Right ventricle myocardium superior (tissue), 1 donor: ENCODE measurements at regions not wholly inside any gene's neighbourhood (a gene's known extent, or its start where the extent isn't known, plus 50 kb on each side); places are given as distances from the start of the nearest gene placed in this dataset.
"Not testable (repeated sequence)": the region's sequence is repeated elsewhere in the genome, so short reads cannot be mapped to it uniquely, and the experiment has no call there.

ENCODE experiments used
- ATAC-seq: fragments of 200-7000 bp; cut with Tn5 transposase; one replicate; pipeline ENCODE4 v1.9.1; 2020; ENCODE audit warnings: mild to moderate bottlenecking; ENCODE audit not compliant: poor library complexity
- DNase-seq: peaks from one replicate; pipeline ENCODE4 v3.0.0-alpha.2; 2020
- intact Hi-C: fragments of 100-400 bp; cut with DNase I; formaldehyde crosslinking; loops from one replicate; pipeline ENCODE4 v1.11.2; 2022
- donor health status: DM: no; HTN: yes; CAD: no; lungs with severe emphysema.

DNA sequence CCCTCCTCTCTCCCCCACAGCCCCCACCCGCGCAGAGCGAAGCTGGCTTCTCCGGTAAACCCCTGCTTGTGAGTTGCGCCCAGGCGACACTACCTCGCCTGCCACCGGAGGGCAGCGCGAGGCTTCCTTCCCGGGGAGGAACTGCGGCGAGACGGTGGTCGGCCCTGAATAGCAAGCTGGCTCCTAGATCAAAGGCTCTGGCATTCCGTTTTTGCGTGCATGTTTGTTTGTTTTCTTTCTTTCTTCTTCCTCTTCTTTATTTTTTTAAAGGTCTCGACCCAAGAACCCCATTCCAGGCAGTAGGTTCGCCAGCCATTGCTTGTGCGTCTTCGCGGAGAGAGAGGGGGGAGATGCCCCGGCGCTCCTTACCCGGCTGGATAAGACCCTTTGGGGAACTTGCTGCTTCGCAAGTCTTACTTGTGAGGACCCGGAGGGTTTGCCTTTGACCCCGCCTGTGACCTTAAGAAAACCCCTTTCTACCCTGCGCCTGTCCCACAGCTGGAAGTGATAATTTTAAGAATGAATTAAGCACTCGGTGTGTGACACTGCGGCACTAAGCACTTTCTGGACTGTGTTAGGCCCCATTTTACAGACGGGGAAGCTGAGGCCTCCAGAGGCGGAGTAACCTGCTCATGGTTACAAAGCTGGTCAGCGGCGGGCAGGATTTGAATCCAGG is 92.7 kb upstream of the SIRPA start:
- DNase-seq (peak; percentile 83), ATAC-seq (peak; percentile 89)
- intact Hi-C loops: loop anchor here (5.0 kb wide), 1 partner anchor 95 kb away; the partner anchor contains the start of gene SIRPA

DNA sequence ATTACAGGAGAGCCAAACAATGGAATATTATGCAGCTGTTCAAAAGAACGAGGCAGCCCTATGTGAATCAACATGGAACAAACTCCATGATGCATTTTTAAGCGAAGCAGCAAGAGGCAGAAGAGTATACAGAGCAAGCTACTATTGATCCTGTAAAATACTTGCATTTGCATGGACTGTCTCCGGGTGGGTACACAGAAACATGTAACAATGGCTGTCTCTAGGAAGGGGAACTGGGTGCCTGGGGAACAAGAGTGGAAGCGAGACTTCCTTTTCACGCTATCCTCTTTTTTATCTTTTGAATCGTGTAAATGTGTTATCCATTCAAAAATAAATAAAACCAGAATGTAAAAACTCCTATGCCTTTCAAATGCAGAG is 93.3 kb upstream of the SIRPA start:
- intact Hi-C loops: loop anchor here (5.0 kb wide), 1 partner anchor 95 kb away; the partner anchor contains the start of gene SIRPA
- DNase-seq (no peak), ATAC-seq (no peak)

DNA sequence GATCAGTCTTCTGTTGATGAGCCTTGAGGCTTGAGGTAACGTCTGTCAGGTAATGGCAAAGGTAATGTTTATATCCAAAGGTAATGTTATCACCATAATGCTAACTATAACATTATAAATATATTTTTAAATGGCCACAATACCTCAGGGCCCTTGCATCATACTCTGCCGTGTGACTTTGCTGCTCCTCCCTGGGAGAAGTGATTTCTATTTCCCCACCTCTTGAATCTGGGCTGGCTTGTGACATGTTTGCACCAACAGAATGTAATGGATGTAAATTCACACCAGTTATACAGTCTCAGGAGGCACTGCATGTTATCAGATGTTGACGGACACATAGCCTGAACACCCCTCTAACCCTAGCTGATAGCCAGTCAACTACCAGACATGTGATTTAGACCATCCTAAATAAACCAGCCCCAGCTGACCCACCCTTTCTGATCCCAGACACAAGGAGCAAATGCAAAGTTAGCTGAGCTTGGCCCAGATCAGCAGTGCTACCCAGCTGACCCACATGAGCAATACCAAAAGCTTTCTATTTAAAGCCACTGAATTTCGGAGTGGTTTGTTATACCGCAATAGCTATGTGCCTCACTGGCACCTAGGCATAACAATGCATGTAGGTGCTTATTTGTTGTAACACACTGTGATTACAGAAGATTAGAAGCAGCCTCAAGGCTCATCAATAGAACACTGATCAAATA is 93.8 kb upstream of the SIRPA start:
- no peak for ATAC-seq
- intact Hi-C loops: loop anchor here (5.0 kb wide), 1 partner anchor 96 kb away; the partner anchor contains the start of gene SIRPA
- DNase-seq: no peak

- ATAC-seq: no peak
- no peak for DNase-seq
- intact Hi-C loops: loop anchor here (5.0 kb wide), 1 partner anchor 97 kb away; the partner anchor contains the start of gene SIRPA
Measured at GRCh38 chr20:1800777-1801176, 94.4 kb upstream of the SIRPA start.

DNA sequence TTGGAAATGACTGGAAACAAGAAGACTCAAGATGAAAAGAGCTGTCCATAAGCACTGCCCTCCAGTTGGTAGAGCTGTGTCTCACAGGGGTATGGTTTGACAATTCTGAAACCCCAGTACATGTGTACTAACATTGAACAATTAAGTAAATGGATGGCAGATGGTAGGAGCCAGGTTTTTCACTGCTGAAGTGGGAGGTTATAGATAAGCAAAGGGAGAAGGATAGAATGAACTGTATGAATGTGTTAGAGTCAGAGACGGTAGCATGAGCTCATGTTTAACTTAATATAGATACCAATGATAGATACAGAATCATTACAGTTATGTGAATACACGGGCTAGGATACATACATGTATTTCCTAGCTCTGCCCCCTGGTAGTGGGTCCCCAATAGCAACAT is 95.0 kb upstream of the SIRPA start:
- DNase-seq (no peak), ATAC-seq (no peak)
- intact Hi-C loops: loop anchor here (5.0 kb wide), 1 partner anchor 97 kb away; the partner anchor contains the start of gene SIRPA

- intact Hi-C loops: loop anchor here (5.0 kb wide), 1 partner anchor 98 kb away; the partner anchor contains the start of gene SIRPA
- not testable (repeated sequence) for DNase-seq, ATAC-seq
Measured at GRCh38 chr20:1799746-1800145, 95.5 kb upstream of the SIRPA start.

DNA sequence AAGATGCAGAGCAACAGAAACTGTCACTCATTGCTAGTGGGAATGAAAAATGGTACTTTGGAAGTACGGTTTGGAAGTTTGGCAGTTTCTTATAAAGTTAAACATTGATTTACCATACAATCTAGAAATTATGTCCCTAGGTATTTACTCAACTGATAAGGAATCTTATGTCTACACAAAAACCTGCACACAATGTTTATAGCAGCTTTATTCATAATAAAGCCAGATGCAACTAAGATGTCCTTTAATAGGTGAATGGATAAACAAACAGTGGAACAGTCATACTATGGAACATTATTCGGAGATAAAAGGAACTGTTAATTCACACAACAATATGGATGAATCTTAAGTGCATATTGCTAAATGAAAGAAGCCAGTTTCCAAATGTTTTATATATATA is 96.2 kb upstream of the SIRPA start:
- intact Hi-C loops: no loop called here
- DNase-seq (no peak), ATAC-seq (no peak)

GRCh38 chr20:1793821-1794220 is 101.4 kb upstream of the SIRPA start:
- ATAC-seq (no peak), DNase-seq (no peak)
- intact Hi-C loops: no loop called here

- ATAC-seq (no peak), DNase-seq (no peak)
- intact Hi-C loops: no loop called here
Measured at GRCh38 chr20:1792274-1792673, 102.9 kb upstream of the SIRPA start.

- intact Hi-C loops: no loop called here
- DNase-seq (no peak), ATAC-seq (no peak)
Measured at GRCh38 chr20:1790386-1790785, 104.8 kb upstream of the SIRPA start.

DNA sequence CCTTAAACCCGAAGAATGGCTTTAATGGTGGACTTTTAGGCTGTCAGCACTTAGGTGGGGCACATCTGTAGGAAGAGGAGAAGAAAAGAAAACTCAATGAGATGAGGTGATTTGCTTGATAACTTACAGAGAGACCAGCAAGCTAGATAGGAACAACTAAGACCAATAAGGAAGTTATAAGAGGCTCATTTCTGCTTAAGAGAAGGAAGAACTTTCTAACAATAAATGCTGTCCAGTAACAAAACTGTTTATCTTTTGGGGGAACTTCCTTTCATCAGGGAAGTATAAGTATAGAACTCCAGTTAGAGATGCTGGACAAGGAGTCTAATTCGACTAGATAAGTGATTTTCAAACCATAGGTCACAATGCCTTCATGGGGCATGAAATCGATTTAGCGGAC is 107.2 kb upstream of the SIRPA start:
- intact Hi-C loops: no loop called here
- no peak for ATAC-seq
- no peak for DNase-seq

GRCh38 chr20:1786486-1786885 is 108.7 kb upstream of the SIRPA start:
- DNase-seq (no peak), ATAC-seq (no peak)
- intact Hi-C loops: no loop called here

DNA sequence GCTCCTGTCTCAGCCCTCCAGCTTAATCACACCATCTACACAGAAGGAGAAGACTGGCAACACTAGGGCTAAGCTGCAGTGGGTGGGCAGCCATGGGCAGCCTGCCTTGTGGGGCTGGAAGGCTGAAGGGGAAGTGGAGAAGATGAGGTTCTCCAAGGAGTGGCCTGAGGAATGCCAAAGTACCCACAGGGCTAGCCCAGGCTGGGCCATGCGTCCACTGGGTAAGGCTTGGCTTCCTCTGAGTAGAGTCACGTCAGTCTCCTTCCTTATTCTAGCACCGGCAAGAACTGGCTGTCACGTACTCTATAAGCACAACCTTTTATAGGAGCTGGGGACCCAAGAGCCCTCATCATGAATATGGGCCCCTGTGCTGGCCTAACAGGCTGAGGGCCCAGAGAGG is 110.6 kb upstream of the SIRPA start:
- ATAC-seq (no peak), DNase-seq (no peak)
- intact Hi-C loops: no loop called here

GRCh38 chr20:1783245-1783644 is 112.0 kb upstream of the SIRPA start:
- ATAC-seq (no peak), DNase-seq (no peak)
- intact Hi-C loops: no loop called here

DNA sequence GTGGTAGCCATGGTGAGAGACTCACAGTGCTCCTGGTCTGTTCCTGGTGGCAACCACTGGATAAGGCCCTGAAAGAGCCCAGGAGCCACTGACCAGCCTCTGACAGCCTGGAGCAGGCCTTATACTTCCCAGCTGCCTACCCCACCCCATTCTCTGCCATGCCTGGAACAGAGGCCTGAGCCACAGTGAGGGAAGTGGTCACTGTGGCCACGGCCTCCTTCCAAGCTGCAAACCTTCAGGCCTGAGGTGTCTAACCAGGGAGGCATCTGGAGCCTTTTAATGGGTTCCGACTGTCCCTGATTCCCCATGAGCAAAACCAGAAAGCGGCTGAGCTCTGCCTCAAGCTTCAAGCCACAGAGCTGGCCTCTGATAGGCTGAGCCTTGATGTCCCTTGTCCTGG is 113.0 kb upstream of the SIRPA start:
- ATAC-seq (no peak), DNase-seq (no peak)
- intact Hi-C loops: no loop called here

DNA sequence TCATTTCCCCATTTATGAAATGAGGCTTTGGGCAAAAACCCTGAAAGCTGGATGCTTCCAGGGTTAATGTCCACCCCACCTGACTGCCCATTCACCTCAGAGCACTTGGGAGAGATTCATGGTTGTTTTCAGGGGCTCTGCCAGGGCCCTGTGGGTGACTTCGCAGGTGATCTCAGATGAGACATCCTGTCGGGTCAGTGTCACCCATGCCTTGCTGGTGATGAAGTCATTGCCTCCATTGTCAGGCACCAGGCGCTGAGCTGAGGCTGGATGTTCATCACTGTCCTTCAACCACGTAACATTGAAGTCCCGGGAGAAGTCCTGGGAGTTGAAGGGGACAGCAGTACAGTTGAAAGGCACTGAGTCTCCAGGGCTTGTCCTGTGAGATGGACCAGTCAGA is 115.6 kb upstream of the SIRPA start:
- intact Hi-C loops: no loop called here
- no peak for ATAC-seq
- DNase-seq: no peak

DNA sequence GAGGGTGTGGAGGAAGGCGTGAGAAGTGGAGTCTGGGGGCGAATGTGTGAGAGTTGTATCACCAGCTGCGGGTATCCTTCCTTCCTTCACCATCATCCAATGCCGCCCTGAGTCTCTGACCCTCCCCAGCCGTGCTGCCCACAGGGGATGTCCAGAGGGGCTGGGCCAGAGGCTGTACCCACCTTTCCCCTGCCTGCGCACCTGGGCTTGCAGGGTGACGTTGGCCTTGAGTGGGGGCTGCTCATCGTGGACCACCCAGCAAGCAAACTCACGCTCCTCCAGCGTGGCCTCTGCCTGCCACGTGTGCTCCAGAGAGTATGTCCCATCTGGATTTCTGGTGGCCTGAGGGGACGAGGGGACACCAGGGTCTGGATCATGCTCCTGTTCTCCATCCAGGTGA is 116.9 kb upstream of the SIRPA start:
- intact Hi-C loops: no loop called here
- no peak for DNase-seq
- ATAC-seq: no peak

- intact Hi-C loops: no loop called here
- ATAC-seq (no peak), DNase-seq (no peak)
Measured at GRCh38 chr20:1777476-1777820, 117.8 kb upstream of the SIRPA start.

- DNase-seq: peak; percentile 93
- ATAC-seq: peak; percentile 100
- intact Hi-C loops: no loop called here
Measured at GRCh38 chr20:1776681-1777475, 118.3 kb upstream of the SIRPA start.

- no peak for ATAC-seq
- intact Hi-C loops: no loop called here
- no peak for DNase-seq
Measured at GRCh38 chr20:1775117-1775516, 117.5 kb upstream of the SIRPG start.
